ENCODE measurements at regions not wholly inside any gene's neighbourhood (a gene's known extent, or its start where the extent isn't known, plus 50 kb on each side); places are given as distances from the start of the nearest gene placed in this dataset.

GRCh38 chr18:67677489-67677888 lies 161.0 kb upstream of the DSEL start:
- no peak for TF ChIP-seq FOXP2 (optimal IDR thresholded peaks at IDR 0.05; ENCODE audit: borderline replicate concordance, extremely low read depth, extremely low read length, insufficient read depth)
- no peak for TF ChIP-seq POLR2AphosphoS5 (IDR thresholded peaks at IDR 0.05; ENCODE audit: low read depth, low read length)
- no peak for TF ChIP-seq REST (IDR thresholded peaks at IDR 0.05; ENCODE audit: insufficient read depth in 1 of 2, low read depth in 2 of 2, low read length in 2 of 2)
- no peak for TF ChIP-seq TAF1 (IDR thresholded peaks at IDR 0.05; ENCODE audit: borderline replicate concordance, insufficient read depth, low read length)
- TF ChIP-seq SIN3A (IDR thresholded peaks at IDR 0.05; ENCODE audit: borderline replicate concordance, insufficient read depth, low read length) = no peak

DNA sequence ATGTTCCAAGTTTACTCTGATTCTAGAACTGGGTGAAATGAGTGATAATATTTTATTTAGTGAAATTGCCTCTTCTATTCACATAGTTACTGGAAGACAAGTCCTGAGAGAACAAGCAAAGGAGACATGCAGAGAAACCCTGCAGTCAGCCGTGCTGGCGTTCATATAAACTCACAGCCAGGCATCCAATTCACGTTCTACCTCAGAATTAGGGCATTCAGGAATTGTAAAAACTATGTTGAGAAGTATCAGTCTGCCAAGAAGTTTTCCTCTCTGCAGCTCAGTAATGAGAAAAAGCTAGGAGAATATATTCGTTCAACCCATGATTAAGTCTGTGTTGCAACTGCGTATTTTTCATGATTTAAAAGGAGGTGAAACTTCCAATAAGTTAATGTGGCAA lies 156.2 kb upstream of the DSEL start:
- TF ChIP-seq POLR2AphosphoS5 (IDR thresholded peaks at IDR 0.05; ENCODE audit: low read depth, low read length) (no peak), TAF1 (IDR thresholded peaks at IDR 0.05; ENCODE audit: borderline replicate concordance, insufficient read depth, low read length) (no peak), SIN3A (IDR thresholded peaks at IDR 0.05; ENCODE audit: borderline replicate concordance, insufficient read depth, low read length) (no peak), FOXP2 (optimal IDR thresholded peaks at IDR 0.05; ENCODE audit: borderline replicate concordance, extremely low read depth, extremely low read length, insufficient read depth) (no peak), REST (IDR thresholded peaks at IDR 0.05; ENCODE audit: insufficient read depth in 1 of 2, low read depth in 2 of 2, low read length in 2 of 2) (no peak)

DNA sequence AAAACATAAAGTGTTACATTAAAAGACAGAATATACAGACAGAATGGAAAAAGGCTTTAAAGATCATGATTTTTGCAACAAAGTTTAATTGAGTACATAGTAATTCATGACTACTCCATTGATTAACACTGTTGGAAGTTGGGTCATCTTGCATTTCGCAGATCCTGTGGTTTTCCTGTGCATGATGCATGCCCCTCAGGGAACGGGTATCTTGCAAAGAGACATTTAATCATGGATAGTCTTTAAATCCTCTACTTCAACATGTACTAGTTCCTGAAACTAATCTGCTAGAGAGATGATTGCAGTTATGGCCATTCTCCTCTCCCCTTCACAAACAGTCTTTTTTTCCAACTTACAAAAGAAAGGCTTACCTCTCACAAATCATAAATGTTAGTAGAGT lies 155.6 kb upstream of the DSEL start:
- TF ChIP-seq POLR2AphosphoS5 (IDR thresholded peaks at IDR 0.05; ENCODE audit: low read depth, low read length) = no peak
- no peak for TF ChIP-seq TAF1 (IDR thresholded peaks at IDR 0.05; ENCODE audit: borderline replicate concordance, insufficient read depth, low read length)
- TF ChIP-seq SIN3A (IDR thresholded peaks at IDR 0.05; ENCODE audit: borderline replicate concordance, insufficient read depth, low read length) = no peak
- no peak for TF ChIP-seq FOXP2 (optimal IDR thresholded peaks at IDR 0.05; ENCODE audit: borderline replicate concordance, extremely low read depth, extremely low read length, insufficient read depth)
- TF ChIP-seq REST (IDR thresholded peaks at IDR 0.05; ENCODE audit: insufficient read depth in 1 of 2, low read depth in 2 of 2, low read length in 2 of 2) = no peak

- no peak for TF ChIP-seq REST (IDR thresholded peaks at IDR 0.05; ENCODE audit: insufficient read depth in 1 of 2, low read depth in 2 of 2, low read length in 2 of 2)
- TF ChIP-seq TAF1 (IDR thresholded peaks at IDR 0.05; ENCODE audit: borderline replicate concordance, insufficient read depth, low read length) = no peak
- TF ChIP-seq SIN3A (IDR thresholded peaks at IDR 0.05; ENCODE audit: borderline replicate concordance, insufficient read depth, low read length) = no peak
- TF ChIP-seq POLR2AphosphoS5 (IDR thresholded peaks at IDR 0.05; ENCODE audit: low read depth, low read length) = no peak
- TF ChIP-seq FOXP2 (optimal IDR thresholded peaks at IDR 0.05; ENCODE audit: borderline replicate concordance, extremely low read depth, extremely low read length, insufficient read depth) = no peak
These were observed 153.6 kb upstream of the DSEL start for GRCh38 chr18:67670024-67670543.

DNA sequence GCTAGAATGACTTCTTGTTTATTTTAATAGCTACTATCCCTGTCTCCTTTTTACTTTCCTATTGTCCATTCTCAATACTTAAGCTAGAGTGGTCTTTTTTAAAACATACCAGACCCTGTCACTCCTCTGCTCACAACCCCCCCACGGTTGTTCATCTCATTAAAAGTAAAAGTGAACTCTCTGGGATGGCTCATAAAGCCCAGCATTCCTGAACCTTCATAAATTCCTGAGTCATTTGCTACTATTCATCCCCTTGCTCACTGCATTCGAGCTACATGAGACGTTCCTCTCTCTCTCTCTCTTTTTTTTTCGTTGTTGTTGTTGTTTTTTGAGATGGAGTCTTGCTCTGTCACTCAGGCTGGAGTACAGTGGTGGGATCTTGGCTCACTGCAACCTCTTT lies 148.7 kb upstream of the DSEL start:
- no peak for TF ChIP-seq SIN3A (IDR thresholded peaks at IDR 0.05; ENCODE audit: borderline replicate concordance, insufficient read depth, low read length)
- TF ChIP-seq REST (IDR thresholded peaks at IDR 0.05; ENCODE audit: insufficient read depth in 1 of 2, low read depth in 2 of 2, low read length in 2 of 2) = no peak
- no peak for TF ChIP-seq POLR2AphosphoS5 (IDR thresholded peaks at IDR 0.05; ENCODE audit: low read depth, low read length)
- no peak for TF ChIP-seq TAF1 (IDR thresholded peaks at IDR 0.05; ENCODE audit: borderline replicate concordance, insufficient read depth, low read length)
- no peak for TF ChIP-seq FOXP2 (optimal IDR thresholded peaks at IDR 0.05; ENCODE audit: borderline replicate concordance, extremely low read depth, extremely low read length, insufficient read depth)
